Glomerular visceral epithelial cell (primary cell): ENCODE measurements at regions not wholly inside any gene's neighbourhood (a gene's known extent, or its start where the extent isn't known, plus 50 kb on each side); places are given as distances from the start of the nearest gene placed in this dataset.

Source experiments
- DNase-seq: peaks from one replicate; pipeline ENCODE4 v3.0.0-alpha.2; 2016; ENCODE audit errors: extremely low spot score

- no peak for DNase-seq
These were observed 53.5 kb upstream of the ABL1 start for GRCh38 chr9:130781569-130781968.

- no peak for DNase-seq
These were observed 52.0 kb upstream of the ABL1 start for GRCh38 chr9:130782886-130783530.

- no peak for DNase-seq
These were observed 50.0 kb upstream of the ABL1 start for GRCh38 chr9:130785053-130785452.
